ENCODE measurements at regions not wholly inside any gene's neighbourhood (a gene's known extent, or its start where the extent isn't known, plus 50 kb on each side); places are given as distances from the start of the nearest gene placed in this dataset.

DNA sequence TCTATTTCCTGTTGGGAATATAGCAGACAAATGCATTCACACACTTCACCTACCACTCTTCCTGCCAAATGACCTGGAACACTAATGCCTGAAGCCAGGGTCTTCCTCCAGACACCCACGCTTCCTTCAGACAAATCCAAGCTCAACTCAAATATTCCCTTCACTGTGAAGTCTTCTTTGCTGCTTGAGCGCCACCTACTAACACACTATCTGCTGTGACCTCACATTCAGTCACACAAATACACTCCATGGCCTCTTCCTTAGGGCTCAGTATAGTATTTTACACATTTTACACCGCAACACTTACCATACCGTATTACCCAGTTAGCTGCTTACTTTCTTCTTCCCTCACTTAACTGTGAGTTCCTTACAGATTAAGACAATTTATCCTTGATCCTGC lies 149.4 kb downstream of the SHOX2 start:
- DNase-seq = no peak
- Histone ChIP-seq H3K27me3 (ENCODE audit: control insufficient read depth, insufficient read depth, low read length) (peaks cover 2% of the 10 kb centered on the region), H3K9me3 (ENCODE audit: control insufficient read depth, low read depth, low read length) (no peaks in the 10 kb centered on the region), H3K4me1 (ENCODE audit: control insufficient read depth, insufficient read depth, low read length) (no peaks in the 10 kb centered on the region), H3K36me3 (ENCODE audit: control insufficient read depth, insufficient read depth, low read length) (no peaks in the 10 kb centered on the region), H3K4me3 (ENCODE audit: low read length) (no peak overlapping the region), H3K27ac (ENCODE audit: low read length) (no peak overlapping the region)
- WGBS (ENCODE audit: insufficient coverage, low lambda C conversion rate) = 100% methylated on average over 1 of the region's 4 CpGs

DNA sequence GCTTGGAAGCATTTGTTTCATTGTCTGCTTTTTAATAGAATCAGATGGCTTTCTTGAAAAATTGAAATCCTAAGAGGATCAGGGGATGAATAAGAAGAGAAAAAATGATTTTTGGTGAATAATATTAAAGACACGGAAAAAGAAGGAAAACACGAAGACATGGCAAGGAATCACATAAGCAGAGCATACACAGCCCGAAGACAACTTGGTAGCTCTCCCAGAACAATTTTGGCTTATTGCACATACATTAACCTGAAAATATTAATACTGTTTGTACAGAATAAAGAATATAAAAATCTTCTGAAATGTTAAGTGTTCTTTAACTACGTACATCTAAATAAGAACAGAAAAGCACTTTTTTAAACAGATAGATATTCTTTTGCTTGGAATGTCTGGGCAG lies 150.0 kb downstream of the SHOX2 start:
- Histone ChIP-seq H3K4me3 (ENCODE audit: low read length) (no peak overlapping the region), H3K27me3 (ENCODE audit: control insufficient read depth, insufficient read depth, low read length) (peaks cover 2% of the 10 kb centered on the region), H3K27ac (ENCODE audit: low read length) (no peak overlapping the region), H3K4me1 (ENCODE audit: control insufficient read depth, insufficient read depth, low read length) (no peaks in the 10 kb centered on the region), H3K36me3 (ENCODE audit: control insufficient read depth, insufficient read depth, low read length) (no peaks in the 10 kb centered on the region), H3K9me3 (ENCODE audit: control insufficient read depth, low read depth, low read length) (no peaks in the 10 kb centered on the region)
- 94% methylated on average over 2 of the region's 4 CpGs for WGBS (ENCODE audit: insufficient coverage, low lambda C conversion rate)
- no peak for DNase-seq

DNA sequence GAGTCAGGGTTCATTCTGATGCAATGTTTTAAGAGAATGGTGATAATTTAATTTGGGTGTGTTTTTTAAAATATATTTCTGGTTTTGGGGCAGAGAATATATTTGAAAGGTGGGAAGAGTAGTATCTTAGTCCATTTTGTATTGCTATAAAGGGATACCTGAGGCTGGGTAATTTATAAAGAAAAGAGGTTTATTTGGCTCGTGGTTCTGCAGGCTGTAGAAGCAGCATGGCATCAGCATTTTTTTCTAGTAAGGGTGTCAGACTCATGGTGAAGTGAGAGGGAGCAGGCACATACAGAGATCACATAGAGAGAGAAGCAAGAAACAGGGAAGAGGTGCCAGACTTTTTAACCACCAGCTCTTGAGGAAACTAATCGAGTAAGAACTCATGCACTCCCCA lies 152.7 kb downstream of the SHOX2 start:
- Histone ChIP-seq H3K27me3 (ENCODE audit: control insufficient read depth, insufficient read depth, low read length) (peaks cover 1% of the 10 kb centered on the region), H3K9me3 (ENCODE audit: control insufficient read depth, low read depth, low read length) (no peaks in the 10 kb centered on the region), H3K4me3 (ENCODE audit: low read length) (no peak overlapping the region), H3K36me3 (ENCODE audit: control insufficient read depth, insufficient read depth, low read length) (no peaks in the 10 kb centered on the region), H3K27ac (ENCODE audit: low read length) (no peak overlapping the region), H3K4me1 (ENCODE audit: control insufficient read depth, insufficient read depth, low read length) (no peaks in the 10 kb centered on the region)
- DNase-seq = no peak
- 71% methylated on average over 1 of the region's 2 CpGs for WGBS (ENCODE audit: insufficient coverage, low lambda C conversion rate)

DNA sequence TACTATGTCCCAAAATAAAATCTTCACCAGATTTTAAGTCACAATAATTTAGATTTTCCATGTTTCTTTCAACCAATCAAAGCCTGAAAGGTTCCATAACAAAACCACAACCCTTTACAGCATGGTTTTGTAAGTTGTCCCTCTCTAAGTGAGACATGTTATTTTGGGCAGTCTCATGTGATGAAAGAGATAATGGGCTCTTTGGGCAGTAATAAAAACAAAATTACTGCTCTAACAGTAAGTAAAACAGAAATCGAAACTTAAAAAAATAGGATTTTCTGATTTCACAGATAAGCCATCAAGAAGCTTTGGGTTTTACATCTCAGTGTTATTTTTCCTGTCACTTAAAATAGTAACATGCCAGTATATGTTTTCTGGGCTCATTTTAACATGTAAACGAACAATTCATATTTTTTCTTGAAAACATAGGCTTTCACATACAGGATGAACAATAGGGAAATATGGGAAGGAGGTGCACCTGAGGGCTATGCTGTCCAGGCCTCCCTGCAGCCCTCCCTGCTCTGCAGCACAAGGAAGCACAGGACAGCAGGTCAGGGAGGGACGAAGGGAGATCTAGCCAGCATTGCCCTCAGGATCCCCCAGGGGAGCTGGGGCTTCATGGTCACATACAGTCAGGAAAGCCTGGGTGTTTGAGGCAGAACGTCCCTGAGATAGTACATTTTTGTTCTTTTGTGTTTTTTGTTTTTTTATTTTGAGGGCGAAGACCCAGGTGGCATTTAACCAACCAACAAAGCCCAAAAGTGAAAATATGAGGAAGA lies 157.4 kb downstream of the SHOX2 start:
- DNase-seq = no peak
- H3K27ac ChIP-seq (ENCODE audit: low read length) = no peak overlapping the region
- 75% methylated on average over 3 of the region's 5 CpGs for WGBS (ENCODE audit: insufficient coverage, low lambda C conversion rate)
- no peaks in the 10 kb centered on the region for H3K36me3 ChIP-seq (ENCODE audit: control insufficient read depth, insufficient read depth, low read length)
- no peak overlapping the region for H3K4me3 ChIP-seq (ENCODE audit: low read length)
- no peaks in the 10 kb centered on the region for H3K9me3 ChIP-seq (ENCODE audit: control insufficient read depth, low read depth, low read length)
- no peaks in the 10 kb centered on the region for H3K4me1 ChIP-seq (ENCODE audit: control insufficient read depth, insufficient read depth, low read length)
- no peaks in the 10 kb centered on the region for H3K27me3 ChIP-seq (ENCODE audit: control insufficient read depth, insufficient read depth, low read length)

DNA sequence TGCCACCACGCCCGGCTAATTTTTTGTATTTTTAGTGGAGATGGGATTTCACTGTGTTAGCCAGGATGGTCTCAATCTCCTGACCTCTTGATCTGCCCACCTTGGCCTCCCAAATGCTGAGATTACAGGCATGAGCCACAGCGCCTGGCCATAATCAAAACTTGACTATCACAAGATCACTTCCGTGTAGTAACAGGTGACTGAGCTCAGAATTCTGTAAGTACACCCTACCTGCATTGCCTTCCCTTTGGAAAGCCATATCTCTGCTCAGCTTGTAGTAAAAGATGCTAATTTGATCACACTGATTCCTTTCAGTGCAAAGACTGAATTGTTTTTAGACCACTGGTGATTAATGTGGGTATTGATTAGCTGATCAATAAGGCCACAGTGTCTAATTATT lies 167.1 kb downstream of the SHOX2 start:
- no peaks in the 10 kb centered on the region for H3K9me3 ChIP-seq (ENCODE audit: control insufficient read depth, low read depth, low read length)
- no peak for DNase-seq
- no CpG with 5 or more reads among the region's 4 CpGs for WGBS (ENCODE audit: insufficient coverage, low lambda C conversion rate)
- no peaks in the 10 kb centered on the region for H3K27me3 ChIP-seq (ENCODE audit: control insufficient read depth, insufficient read depth, low read length)
- H3K4me3 ChIP-seq (ENCODE audit: low read length) = no peak overlapping the region
- no peak overlapping the region for H3K27ac ChIP-seq (ENCODE audit: low read length)
- H3K4me1 ChIP-seq (ENCODE audit: control insufficient read depth, insufficient read depth, low read length) = no peaks in the 10 kb centered on the region
- no peaks in the 10 kb centered on the region for H3K36me3 ChIP-seq (ENCODE audit: control insufficient read depth, insufficient read depth, low read length)

DNA sequence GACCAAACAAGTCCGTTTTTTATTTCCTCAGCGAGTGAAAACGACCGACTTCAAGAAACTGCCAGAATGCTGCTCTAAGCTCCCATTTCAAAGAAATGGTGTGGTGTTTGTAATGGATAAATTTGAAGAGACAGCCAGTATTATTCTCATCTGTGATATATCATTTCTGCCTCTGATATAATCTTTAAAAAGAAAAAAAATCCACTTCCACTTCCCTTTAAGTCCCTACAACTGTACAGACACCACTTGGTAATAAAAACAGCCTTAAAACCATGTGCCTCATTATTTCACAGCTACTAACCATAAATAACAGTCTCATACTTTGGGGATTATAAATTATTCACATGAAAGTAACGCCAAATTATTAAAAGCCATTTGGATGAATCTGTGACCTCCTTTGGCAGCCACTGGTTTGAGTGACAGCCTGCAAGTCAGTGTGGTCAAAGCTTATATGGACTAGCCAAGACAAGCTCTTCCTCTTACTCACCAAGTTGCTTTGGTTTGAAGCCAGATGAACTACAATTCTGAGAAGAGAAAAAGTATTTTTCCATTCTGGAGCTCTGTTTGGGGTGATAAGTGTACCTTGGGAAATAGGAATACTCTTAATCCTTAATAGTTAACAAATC lies 168.0 kb downstream of the SHOX2 start:
- WGBS (ENCODE audit: insufficient coverage, low lambda C conversion rate) = 93% methylated on average over 5 of the region's 5 CpGs
- Histone ChIP-seq H3K9me3 (ENCODE audit: control insufficient read depth, low read depth, low read length) (no peaks in the 10 kb centered on the region), H3K27ac (ENCODE audit: low read length) (no peak overlapping the region), H3K36me3 (ENCODE audit: control insufficient read depth, insufficient read depth, low read length) (no peaks in the 10 kb centered on the region), H3K4me3 (ENCODE audit: low read length) (no peak overlapping the region), H3K4me1 (ENCODE audit: control insufficient read depth, insufficient read depth, low read length) (no peaks in the 10 kb centered on the region), H3K27me3 (ENCODE audit: control insufficient read depth, insufficient read depth, low read length) (no peaks in the 10 kb centered on the region)
- no peak for DNase-seq

DNA sequence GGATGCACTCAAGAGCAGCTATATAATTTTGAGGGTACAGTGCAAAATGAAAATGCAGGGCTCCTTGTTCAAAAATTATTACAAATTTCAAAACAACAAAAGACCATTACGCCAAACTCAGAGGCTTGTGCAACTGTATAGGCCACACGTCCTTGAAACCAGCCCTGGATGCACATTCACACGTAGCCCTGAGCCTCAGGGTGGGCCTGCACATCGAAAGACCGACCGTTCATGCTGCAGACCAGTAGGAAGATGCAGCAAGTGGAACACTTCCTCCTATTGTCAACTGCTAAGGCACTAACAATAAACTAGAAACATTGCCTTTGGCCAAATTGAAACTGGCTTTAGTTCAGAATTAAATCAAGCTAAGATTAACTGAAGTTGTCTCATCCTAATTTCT lies 174.7 kb downstream of the SHOX2 start:
- no peak overlapping the region for H3K4me3 ChIP-seq (ENCODE audit: low read length)
- H3K27ac ChIP-seq (ENCODE audit: low read length) = no peak overlapping the region
- WGBS (ENCODE audit: insufficient coverage, low lambda C conversion rate) = no CpG with 5 or more reads among the region's 6 CpGs
- H3K27me3 ChIP-seq (ENCODE audit: control insufficient read depth, insufficient read depth, low read length) = no peaks in the 10 kb centered on the region
- H3K4me1 ChIP-seq (ENCODE audit: control insufficient read depth, insufficient read depth, low read length) = no peaks in the 10 kb centered on the region
- no peaks in the 10 kb centered on the region for H3K9me3 ChIP-seq (ENCODE audit: control insufficient read depth, low read depth, low read length)
- DNase-seq = no peak
- no peaks in the 10 kb centered on the region for H3K36me3 ChIP-seq (ENCODE audit: control insufficient read depth, insufficient read depth, low read length)

DNA sequence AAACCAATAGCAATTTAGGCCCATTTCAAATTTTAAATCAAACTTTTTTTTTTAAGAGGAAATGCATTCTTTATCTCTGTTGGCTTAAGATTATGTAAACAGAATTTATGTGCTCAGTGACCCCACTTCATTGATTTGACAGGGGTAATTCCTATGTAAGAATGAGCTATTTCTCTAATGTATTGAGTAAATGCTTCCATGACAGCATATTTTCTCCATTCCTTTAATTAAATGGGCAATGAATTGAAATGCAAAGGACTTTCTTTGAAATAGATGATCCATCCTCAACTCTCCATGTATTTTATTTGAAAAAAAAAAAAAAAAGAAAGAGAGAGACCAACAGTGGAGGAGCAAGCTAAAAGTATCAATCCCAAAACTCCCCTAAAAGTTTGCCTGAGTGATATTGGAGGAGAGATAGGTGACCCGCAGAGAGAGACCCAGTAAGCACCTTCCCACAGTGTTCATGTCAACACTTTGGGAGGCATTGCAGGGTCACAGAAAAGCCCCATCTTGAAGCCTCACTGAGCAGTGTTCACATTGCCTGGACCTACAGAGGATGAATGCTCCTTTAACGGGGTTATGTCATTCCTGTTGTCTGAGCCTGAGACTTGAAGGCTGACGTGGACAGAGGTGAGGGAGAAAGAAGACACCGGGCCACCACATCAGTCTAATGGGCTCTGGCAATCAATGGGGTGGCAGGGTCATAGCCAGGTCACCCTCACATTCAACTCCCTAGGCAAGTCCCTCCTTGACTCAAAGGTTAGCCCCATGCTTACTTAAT lies 176.0 kb downstream of the SHOX2 start:
- H3K27ac ChIP-seq (ENCODE audit: low read length) = no peak overlapping the region
- H3K4me1 ChIP-seq (ENCODE audit: control insufficient read depth, insufficient read depth, low read length) = no peaks in the 10 kb centered on the region
- no peaks in the 10 kb centered on the region for H3K9me3 ChIP-seq (ENCODE audit: control insufficient read depth, low read depth, low read length)
- H3K4me3 ChIP-seq (ENCODE audit: low read length) = no peak overlapping the region
- no peak for DNase-seq
- no CpG with 5 or more reads among the region's 4 CpGs for WGBS (ENCODE audit: insufficient coverage, low lambda C conversion rate)
- H3K36me3 ChIP-seq (ENCODE audit: control insufficient read depth, insufficient read depth, low read length) = no peaks in the 10 kb centered on the region
- no peaks in the 10 kb centered on the region for H3K27me3 ChIP-seq (ENCODE audit: control insufficient read depth, insufficient read depth, low read length)

DNA sequence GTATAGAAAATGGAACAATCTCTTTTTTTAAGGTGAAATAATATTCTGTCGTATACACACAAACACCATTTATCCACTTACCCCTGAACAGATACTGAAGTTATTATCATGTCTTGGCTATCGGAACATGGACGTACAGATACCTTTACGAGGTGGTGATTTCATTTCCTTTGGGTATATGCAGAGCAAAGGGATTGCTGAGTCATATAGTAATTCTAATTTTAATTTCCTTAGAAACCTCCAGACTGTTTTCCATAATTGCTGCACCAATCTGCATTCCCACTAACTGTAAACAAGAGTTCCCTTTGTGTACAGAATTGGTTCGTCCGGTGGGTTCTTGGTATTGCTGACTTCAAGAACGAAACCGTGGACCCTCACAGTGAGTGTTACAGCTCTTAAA lies 179.4 kb downstream of the SHOX2 start:
- H3K36me3 ChIP-seq (ENCODE audit: control insufficient read depth, insufficient read depth, low read length) = no peaks in the 10 kb centered on the region
- H3K27me3 ChIP-seq (ENCODE audit: control insufficient read depth, insufficient read depth, low read length) = no peaks in the 10 kb centered on the region
- WGBS (ENCODE audit: insufficient coverage, low lambda C conversion rate) = 82% methylated on average over 4 of the region's 8 CpGs
- H3K9me3 ChIP-seq (ENCODE audit: control insufficient read depth, low read depth, low read length) = no peaks in the 10 kb centered on the region
- no peak overlapping the region for H3K4me3 ChIP-seq (ENCODE audit: low read length)
- no peak overlapping the region for H3K27ac ChIP-seq (ENCODE audit: low read length)
- DNase-seq = no peak
- no peaks in the 10 kb centered on the region for H3K4me1 ChIP-seq (ENCODE audit: control insufficient read depth, insufficient read depth, low read length)

DNA sequence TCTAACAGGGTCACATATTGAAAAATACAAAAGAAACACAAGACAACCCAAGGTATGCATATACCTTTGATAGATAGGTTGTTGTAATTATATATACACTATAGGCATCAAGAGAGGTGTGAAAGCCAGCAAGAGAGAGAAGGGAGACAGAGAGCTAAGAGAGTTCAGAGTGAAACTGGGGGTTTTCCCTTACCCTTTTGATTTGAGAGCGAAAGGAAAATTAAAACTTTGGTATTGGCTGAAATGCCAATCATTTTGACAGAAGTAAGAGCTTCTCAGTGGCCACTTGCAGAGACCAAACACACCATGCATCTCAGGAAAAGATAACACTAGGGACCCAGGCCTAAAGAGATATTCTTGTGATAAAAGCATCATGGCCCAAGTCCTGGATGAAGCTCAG lies 183.6 kb downstream of the SHOX2 start:
- no peak for DNase-seq

More for the DNA sequence above, 183.6 kb downstream of the SHOX2 start:
- no peak overlapping the region for H3K27ac ChIP-seq (ENCODE audit: low read length)
- H3K36me3 ChIP-seq (ENCODE audit: control insufficient read depth, insufficient read depth, low read length) = no peaks in the 10 kb centered on the region
- H3K27me3 ChIP-seq (ENCODE audit: control insufficient read depth, insufficient read depth, low read length) = no peaks in the 10 kb centered on the region
- no peaks in the 10 kb centered on the region for H3K4me1 ChIP-seq (ENCODE audit: control insufficient read depth, insufficient read depth, low read length)
- H3K4me3 ChIP-seq (ENCODE audit: low read length) = no peak overlapping the region
- WGBS (ENCODE audit: insufficient coverage, low lambda C conversion rate) = no CpG with 5 or more reads among the region's 1 CpG
- no peaks in the 10 kb centered on the region for H3K9me3 ChIP-seq (ENCODE audit: control insufficient read depth, low read depth, low read length)
